WTC11 (cell line): ENCODE measurements at regions not wholly inside any gene's neighbourhood (a gene's known extent, or its start where the extent isn't known, plus 50 kb on each side); places are given as distances from the start of the nearest gene placed in this dataset.

ENCODE experiments used
- ZNF232 ChIP-seq: sonication (generic); formaldehyde crosslinking; IDR thresholded peaks from 2 replicates; pipeline ENCODE4 v1.8.0; 2022; ENCODE audit warnings: mild to moderate bottlenecking, missing genetic modification reagents
- TF ChIP-seq, protein P1 (sequence below): fragments of 200-600 bp; IDR thresholded peaks from 2 replicates; pipeline ENCODE4 v1.8.0; 2022; ENCODE audit warnings: antibody characterized with exemption

DNA sequence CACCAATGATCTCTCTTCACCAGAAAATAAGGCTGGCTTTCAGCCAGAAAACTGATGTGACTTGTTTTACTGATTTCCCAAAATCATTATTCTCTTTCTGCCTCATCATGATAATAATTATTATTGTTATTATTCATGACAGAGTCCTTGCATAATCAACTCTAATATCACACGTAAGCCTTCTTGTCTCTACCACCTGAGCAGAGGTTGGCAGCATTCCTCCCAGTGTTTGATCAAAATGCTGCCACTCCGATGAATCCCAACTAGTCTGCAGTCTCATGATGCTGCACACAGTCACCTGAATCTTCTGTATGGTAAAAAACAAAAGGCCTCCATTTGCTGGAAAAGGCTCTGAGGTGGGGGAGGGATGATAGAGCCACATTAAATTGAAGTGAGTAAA, 105.7 kb upstream of the PLEKHG7 start:
- TF ChIP-seq, protein P1, sequence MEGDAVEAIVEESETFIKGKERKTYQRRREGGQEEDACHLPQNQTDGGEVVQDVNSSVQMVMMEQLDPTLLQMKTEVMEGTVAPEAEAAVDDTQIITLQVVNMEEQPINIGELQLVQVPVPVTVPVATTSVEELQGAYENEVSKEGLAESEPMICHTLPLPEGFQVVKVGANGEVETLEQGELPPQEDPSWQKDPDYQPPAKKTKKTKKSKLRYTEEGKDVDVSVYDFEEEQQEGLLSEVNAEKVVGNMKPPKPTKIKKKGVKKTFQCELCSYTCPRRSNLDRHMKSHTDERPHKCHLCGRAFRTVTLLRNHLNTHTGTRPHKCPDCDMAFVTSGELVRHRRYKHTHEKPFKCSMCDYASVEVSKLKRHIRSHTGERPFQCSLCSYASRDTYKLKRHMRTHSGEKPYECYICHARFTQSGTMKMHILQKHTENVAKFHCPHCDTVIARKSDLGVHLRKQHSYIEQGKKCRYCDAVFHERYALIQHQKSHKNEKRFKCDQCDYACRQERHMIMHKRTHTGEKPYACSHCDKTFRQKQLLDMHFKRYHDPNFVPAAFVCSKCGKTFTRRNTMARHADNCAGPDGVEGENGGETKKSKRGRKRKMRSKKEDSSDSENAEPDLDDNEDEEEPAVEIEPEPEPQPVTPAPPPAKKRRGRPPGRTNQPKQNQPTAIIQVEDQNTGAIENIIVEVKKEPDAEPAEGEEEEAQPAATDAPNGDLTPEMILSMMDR = no peak
- TF ChIP-seq ZNF232 (CRISPR knock-in tag) = no peak
